ENCODE measurements at regions not wholly inside any gene's neighbourhood (a gene's known extent, or its start where the extent isn't known, plus 50 kb on each side); places are given as distances from the start of the nearest gene placed in this dataset.
A peak's percentile ranks its signal among the peaks of the same experiment; 100 is the strongest.
"Not testable (repeated sequence)": the region's sequence is repeated elsewhere in the genome, so short reads cannot be mapped to it uniquely, and the experiment has no call there.

GRCh38 chr5:17415321-17415758 is 82.7 kb upstream of the TAF11L2 start:
- Histone ChIP-seq H3K27me3 (ENCODE audit: control insufficient read depth, insufficient read depth, low read length) (no peaks in the 10 kb centered on the region), H2AFZ (no peak overlapping the region), H3K27ac (no peak overlapping the region), H3K36me3 (ENCODE audit: control insufficient read depth, insufficient read depth, low read length) (no peaks in the 10 kb centered on the region), H3K4me1 (peaks cover 3% of the 10 kb centered on the region), H3K79me2 (no peaks in the 10 kb centered on the region), H3K9ac (no peak overlapping the region), H3K4me3 (ENCODE audit: low read depth, low read length) (no peak overlapping the region), H3K9me3 (ENCODE audit: control insufficient read depth, low read length) (no peaks in the 10 kb centered on the region), H3K4me2 (ENCODE audit: low read length) (no peak overlapping the region)
- TF ChIP-seq CTCF (IDR thresholded peaks at IDR 0.05), result no peak

- not testable (repeated sequence) for H3K9me3 ChIP-seq (ENCODE audit: control insufficient read depth, low read length); H3K36me3 ChIP-seq (ENCODE audit: control insufficient read depth, insufficient read depth, low read length); H3K4me3 ChIP-seq (ENCODE audit: low read depth, low read length); H3K9ac ChIP-seq; H3K4me1 ChIP-seq; H2AFZ ChIP-seq; H3K27me3 ChIP-seq (ENCODE audit: control insufficient read depth, insufficient read depth, low read length); H3K4me2 ChIP-seq (ENCODE audit: low read length); H3K27ac ChIP-seq; H3K79me2 ChIP-seq
Measured at GRCh38 chr5:17416374-17416773, 81.7 kb upstream of the TAF11L2 start.

- no peak overlapping the region for H3K27ac ChIP-seq
- no peak overlapping the region for H3K4me3 ChIP-seq (ENCODE audit: low read depth, low read length)
- no peak overlapping the region for H2AFZ ChIP-seq
- no peaks in the 10 kb centered on the region for H3K36me3 ChIP-seq (ENCODE audit: control insufficient read depth, insufficient read depth, low read length)
- no peaks in the 10 kb centered on the region for H3K9me3 ChIP-seq (ENCODE audit: control insufficient read depth, low read length)
- H3K79me2 ChIP-seq, result no peaks in the 10 kb centered on the region
- H3K27me3 ChIP-seq (ENCODE audit: control insufficient read depth, insufficient read depth, low read length), result no peaks in the 10 kb centered on the region
- H3K4me2 ChIP-seq (ENCODE audit: low read length), result no peak overlapping the region
- no peak for TF ChIP-seq CTCF (IDR thresholded peaks at IDR 0.05)
- peaks cover 28% of the 10 kb centered on the region for H3K4me1 ChIP-seq
- no peak overlapping the region for H3K9ac ChIP-seq
Measured at GRCh38 chr5:17424674-17425073, 73.4 kb upstream of the TAF11L2 start.

GRCh38 chr5:17425385-17426070 is 72.5 kb upstream of the TAF11L2 start:
- Histone ChIP-seq H3K4me1 (peaks cover 37% of the 10 kb centered on the region), H3K27me3 (ENCODE audit: control insufficient read depth, insufficient read depth, low read length) (no peaks in the 10 kb centered on the region), H3K9ac (no peak overlapping the region), H3K79me2 (no peaks in the 10 kb centered on the region), H3K9me3 (ENCODE audit: control insufficient read depth, low read length) (no peaks in the 10 kb centered on the region), H3K36me3 (ENCODE audit: control insufficient read depth, insufficient read depth, low read length) (no peaks in the 10 kb centered on the region), H2AFZ (no peak overlapping the region), H3K4me2 (ENCODE audit: low read length) (no peak overlapping the region), H3K27ac (no peak overlapping the region), H3K4me3 (ENCODE audit: low read depth, low read length) (no peak overlapping the region)
- TF ChIP-seq CTCF (IDR thresholded peaks at IDR 0.05), result no peak

GRCh38 chr5:17426104-17426749 is 71.8 kb upstream of the TAF11L2 start:
- Histone ChIP-seq H3K27me3 (ENCODE audit: control insufficient read depth, insufficient read depth, low read length) (no peaks in the 10 kb centered on the region), H3K27ac (peak overlapping the region; percentile 50), H3K9ac (no peak overlapping the region), H2AFZ (peak overlapping the region; percentile 31), H3K4me1 (peaks cover 39% of the 10 kb centered on the region), H3K9me3 (ENCODE audit: control insufficient read depth, low read length) (no peaks in the 10 kb centered on the region), H3K4me3 (ENCODE audit: low read depth, low read length) (peak overlapping the region; percentile 8), H3K36me3 (ENCODE audit: control insufficient read depth, insufficient read depth, low read length) (no peaks in the 10 kb centered on the region), H3K79me2 (no peaks in the 10 kb centered on the region), H3K4me2 (ENCODE audit: low read length) (peak overlapping the region; percentile 11)
- TF ChIP-seq CTCF (IDR thresholded peaks at IDR 0.05), result no peak
